ENCODE measurements at regions not wholly inside any gene's neighbourhood (a gene's known extent, or its start where the extent isn't known, plus 50 kb on each side); places are given as distances from the start of the nearest gene placed in this dataset.
A peak's percentile ranks its signal among the peaks of the same experiment; 100 is the strongest.
"Not testable (repeated sequence)": the region's sequence is repeated elsewhere in the genome, so short reads cannot be mapped to it uniquely, and the experiment has no call there.

- H3K4me1 ChIP-seq (ENCODE audit: control insufficient read depth, insufficient read depth, low read length) = no peaks in the 10 kb centered on the region
- TF ChIP-seq ZFP3 (tag by site-specific recombination; IDR thresholded peaks at IDR 0.05; ENCODE audit: low read depth) (no peak), ZNF184 (tag by site-specific recombination; IDR thresholded peaks at IDR 0.05) (no peak), ZNF585B (tag by site-specific recombination; IDR thresholded peaks at IDR 0.05) (no peak), ZBTB8A (tag by site-specific recombination; IDR thresholded peaks at IDR 0.05) (no peak), ZNF558 (tag by site-specific recombination; IDR thresholded peaks at IDR 0.05) (no peak), SP7 (tag by site-specific recombination; IDR thresholded peaks at IDR 0.05) (no peak), ZNF776 (tag by site-specific recombination; IDR thresholded peaks at IDR 0.05; ENCODE audit: borderline replicate concordance) (no peak), ZNF473 (tag by site-specific recombination; IDR thresholded peaks at IDR 0.05) (no peak), ZNF514 (tag by site-specific recombination; IDR thresholded peaks at IDR 0.05) (no peak), ZNF777 (tag by site-specific recombination; IDR thresholded peaks at IDR 0.05; ENCODE audit: borderline replicate concordance) (no peak), ZNF664 (tag by site-specific recombination; IDR thresholded peaks at IDR 0.05) (no peak)
- TF ChIP-seq, protein P1, sequence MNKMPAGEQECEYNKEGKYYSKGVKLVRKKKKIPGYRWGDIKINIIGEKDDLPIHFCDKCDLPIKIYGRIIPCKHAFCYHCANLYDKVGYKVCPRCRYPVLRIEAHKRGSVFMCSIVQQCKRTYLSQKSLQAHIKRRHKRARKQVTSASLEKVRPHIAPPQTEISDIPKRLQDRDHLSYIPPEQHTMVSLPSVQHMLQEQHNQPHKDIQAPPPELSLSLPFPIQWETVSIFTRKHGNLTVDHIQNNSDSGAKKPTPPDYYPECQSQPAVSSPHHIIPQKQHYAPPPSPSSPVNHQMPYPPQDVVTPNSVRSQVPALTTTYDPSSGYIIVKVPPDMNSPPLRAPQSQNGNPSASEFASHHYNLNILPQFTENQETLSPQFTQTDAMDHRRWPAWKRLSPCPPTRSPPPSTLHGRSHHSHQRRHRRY (tag by site-specific recombination; IDR thresholded peaks at IDR 0.05) = no peak
- TF ChIP-seq, protein P2, sequence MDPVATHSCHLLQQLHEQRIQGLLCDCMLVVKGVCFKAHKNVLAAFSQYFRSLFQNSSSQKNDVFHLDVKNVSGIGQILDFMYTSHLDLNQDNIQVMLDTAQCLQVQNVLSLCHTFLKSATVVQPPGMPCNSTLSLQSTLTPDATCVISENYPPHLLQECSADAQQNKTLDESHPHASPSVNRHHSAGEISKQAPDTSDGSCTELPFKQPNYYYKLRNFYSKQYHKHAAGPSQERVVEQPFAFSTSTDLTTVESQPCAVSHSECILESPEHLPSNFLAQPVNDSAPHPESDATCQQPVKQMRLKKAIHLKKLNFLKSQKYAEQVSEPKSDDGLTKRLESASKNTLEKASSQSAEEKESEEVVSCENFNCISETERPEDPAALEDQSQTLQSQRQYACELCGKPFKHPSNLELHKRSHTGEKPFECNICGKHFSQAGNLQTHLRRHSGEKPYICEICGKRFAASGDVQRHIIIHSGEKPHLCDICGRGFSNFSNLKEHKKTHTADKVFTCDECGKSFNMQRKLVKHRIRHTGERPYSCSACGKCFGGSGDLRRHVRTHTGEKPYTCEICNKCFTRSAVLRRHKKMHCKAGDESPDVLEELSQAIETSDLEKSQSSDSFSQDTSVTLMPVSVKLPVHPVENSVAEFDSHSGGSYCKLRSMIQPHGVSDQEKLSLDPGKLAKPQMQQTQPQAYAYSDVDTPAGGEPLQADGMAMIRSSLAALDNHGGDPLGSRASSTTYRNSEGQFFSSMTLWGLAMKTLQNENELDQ (tag by site-specific recombination; IDR thresholded peaks at IDR 0.05; ENCODE audit: low read depth) = no peak
- TF ChIP-seq, protein P3, sequence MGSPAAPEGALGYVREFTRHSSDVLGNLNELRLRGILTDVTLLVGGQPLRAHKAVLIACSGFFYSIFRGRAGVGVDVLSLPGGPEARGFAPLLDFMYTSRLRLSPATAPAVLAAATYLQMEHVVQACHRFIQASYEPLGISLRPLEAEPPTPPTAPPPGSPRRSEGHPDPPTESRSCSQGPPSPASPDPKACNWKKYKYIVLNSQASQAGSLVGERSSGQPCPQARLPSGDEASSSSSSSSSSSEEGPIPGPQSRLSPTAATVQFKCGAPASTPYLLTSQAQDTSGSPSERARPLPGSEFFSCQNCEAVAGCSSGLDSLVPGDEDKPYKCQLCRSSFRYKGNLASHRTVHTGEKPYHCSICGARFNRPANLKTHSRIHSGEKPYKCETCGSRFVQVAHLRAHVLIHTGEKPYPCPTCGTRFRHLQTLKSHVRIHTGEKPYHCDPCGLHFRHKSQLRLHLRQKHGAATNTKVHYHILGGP (tag by site-specific recombination; IDR thresholded peaks at IDR 0.05) = no peak
- no peak overlapping the region for H3K27ac ChIP-seq (ENCODE audit: extremely low read depth, low read depth, low read length)
- no peaks in the 10 kb centered on the region for H3K36me3 ChIP-seq (ENCODE audit: control insufficient read depth in 2 of 2, insufficient read depth in 1 of 2, low read length in 2 of 2)
- ChIA-PET CTCF (no interaction called here), POLR2A (no interaction called here)
- no peaks in the 10 kb centered on the region for H3K9me3 ChIP-seq (ENCODE audit: control insufficient read depth, insufficient read depth, low read depth, low read length)
- no peak overlapping the region for H3K4me3 ChIP-seq (ENCODE audit: low read depth, low read length)
Measured at GRCh38 chr2:146374505-146374904, 1470.3 kb upstream of the ACVR2A start.

DNA sequence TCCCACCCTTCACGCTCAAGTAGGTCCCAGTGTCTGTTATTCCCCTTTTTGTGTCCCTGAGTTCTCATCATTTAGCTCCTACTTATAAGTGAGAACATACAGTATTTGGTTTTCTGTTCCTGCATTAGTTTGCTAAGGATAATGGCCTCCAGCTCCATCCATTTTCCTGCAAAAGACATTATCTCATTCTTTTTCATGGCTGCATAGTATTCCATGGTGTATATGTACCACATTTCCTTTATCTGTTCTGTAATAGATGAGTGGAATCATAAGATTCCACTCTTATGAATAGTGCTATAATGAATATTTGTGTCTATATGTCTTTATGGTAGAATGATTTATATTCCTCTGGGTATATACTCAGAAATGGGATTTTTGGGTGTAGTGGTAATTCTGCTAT is 1473.5 kb upstream of the ACVR2A start:
- POLR2A ChIA-PET; H3K27ac ChIP-seq (ENCODE audit: extremely low read depth, low read depth, low read length); H3K36me3 ChIP-seq (ENCODE audit: control insufficient read depth in 2 of 2, insufficient read depth in 1 of 2, low read length in 2 of 2); CTCF ChIA-PET; H3K4me3 ChIP-seq (ENCODE audit: low read depth, low read length); H3K4me1 ChIP-seq (ENCODE audit: control insufficient read depth, insufficient read depth, low read length); H3K9me3 ChIP-seq (ENCODE audit: control insufficient read depth, insufficient read depth, low read depth, low read length): not testable (repeated sequence)
- TF ChIP-seq ZNF146 (tag by site-specific recombination; IDR thresholded peaks at IDR 0.05) = peak; percentile 67

DNA sequence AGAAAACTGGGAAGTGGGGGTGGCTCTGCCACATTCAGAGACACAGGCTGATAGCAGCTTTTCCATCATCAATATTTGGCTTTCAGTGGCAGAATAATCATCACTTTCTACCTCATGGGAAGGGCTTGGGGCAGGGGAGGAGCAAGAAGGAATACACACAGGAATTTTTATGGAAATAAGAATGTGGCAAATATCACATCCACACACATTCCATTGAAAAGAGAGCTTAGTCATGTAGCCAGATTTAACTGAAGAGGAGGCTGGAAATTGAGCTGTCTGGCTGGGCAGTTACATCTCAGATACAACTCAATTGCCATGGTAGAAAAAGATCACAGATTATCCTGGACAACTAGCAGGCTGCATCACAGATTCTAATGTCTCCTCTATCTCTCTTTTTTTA is 1474.0 kb upstream of the ACVR2A start:
- Histone ChIP-seq H3K4me3 (ENCODE audit: low read depth, low read length) (no peak overlapping the region), H3K4me1 (ENCODE audit: control insufficient read depth, insufficient read depth, low read length) (no peaks in the 10 kb centered on the region), H3K27ac (ENCODE audit: extremely low read depth, low read depth, low read length) (no peak overlapping the region), H3K9me3 (ENCODE audit: control insufficient read depth, insufficient read depth, low read depth, low read length) (no peaks in the 10 kb centered on the region), H3K36me3 (ENCODE audit: control insufficient read depth in 2 of 2, insufficient read depth in 1 of 2, low read length in 2 of 2) (no peaks in the 10 kb centered on the region)
- ChIA-PET CTCF (no interaction called here), POLR2A (no interaction called here)
- TF ChIP-seq ZNF266 (tag by site-specific recombination; IDR thresholded peaks at IDR 0.05; ENCODE audit: low read depth) = no peak
- no peak for TF ChIP-seq ZNF37A (tag by site-specific recombination; IDR thresholded peaks at IDR 0.05)
- TF ChIP-seq SP3 (tag by site-specific recombination; IDR thresholded peaks at IDR 0.05) = no peak
- TF ChIP-seq, protein P4, sequence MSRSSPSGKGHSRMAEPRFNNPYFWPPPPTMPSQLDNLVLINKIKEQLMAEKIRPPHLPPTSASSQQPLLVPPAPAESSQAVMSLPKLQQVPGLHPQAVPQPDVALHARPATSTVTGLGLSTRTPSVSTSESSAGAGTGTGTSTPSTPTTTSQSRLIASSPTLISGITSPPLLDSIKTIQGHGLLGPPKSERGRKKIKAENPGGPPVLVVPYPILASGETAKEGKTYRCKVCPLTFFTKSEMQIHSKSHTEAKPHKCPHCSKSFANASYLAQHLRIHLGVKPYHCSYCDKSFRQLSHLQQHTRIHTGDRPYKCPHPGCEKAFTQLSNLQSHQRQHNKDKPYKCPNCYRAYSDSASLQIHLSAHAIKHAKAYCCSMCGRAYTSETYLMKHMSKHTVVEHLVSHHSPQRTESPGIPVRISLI (tag by site-specific recombination; IDR thresholded peaks at IDR 0.05) = no peak
- TF ChIP-seq TRIM28 (IDR thresholded peaks at IDR 0.05; ENCODE audit: borderline replicate concordance, low read length) = no peak
- no peak for TF ChIP-seq ZNF747 (tag by site-specific recombination; IDR thresholded peaks at IDR 0.05)
- no peak for TF ChIP-seq ZNF394 (tag by site-specific recombination; IDR thresholded peaks at IDR 0.05; ENCODE audit: borderline replicate concordance)
- TF ChIP-seq, protein P5, sequence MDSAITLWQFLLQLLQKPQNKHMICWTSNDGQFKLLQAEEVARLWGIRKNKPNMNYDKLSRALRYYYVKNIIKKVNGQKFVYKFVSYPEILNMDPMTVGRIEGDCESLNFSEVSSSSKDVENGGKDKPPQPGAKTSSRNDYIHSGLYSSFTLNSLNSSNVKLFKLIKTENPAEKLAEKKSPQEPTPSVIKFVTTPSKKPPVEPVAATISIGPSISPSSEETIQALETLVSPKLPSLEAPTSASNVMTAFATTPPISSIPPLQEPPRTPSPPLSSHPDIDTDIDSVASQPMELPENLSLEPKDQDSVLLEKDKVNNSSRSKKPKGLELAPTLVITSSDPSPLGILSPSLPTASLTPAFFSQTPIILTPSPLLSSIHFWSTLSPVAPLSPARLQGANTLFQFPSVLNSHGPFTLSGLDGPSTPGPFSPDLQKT (IDR thresholded peaks at IDR 0.05; ENCODE audit: borderline replicate concordance, low read depth, low read length) = no peak
- TF ChIP-seq ZNF221 (tag by site-specific recombination; IDR thresholded peaks at IDR 0.05; ENCODE audit: borderline replicate concordance) = no peak
- no peak for TF ChIP-seq ZNF398 (tag by site-specific recombination; IDR thresholded peaks at IDR 0.05)

Data from HEK293 (cell line).